LNCaP clone FGC (cell line): ENCODE measurements at regions not wholly inside any gene's neighbourhood (a gene's known extent, or its start where the extent isn't known, plus 50 kb on each side); places are given as distances from the start of the nearest gene placed in this dataset.

ENCODE experiments used
- DNase-seq: peaks from one replicate; pipeline ENCODE4 v3.0.0-alpha.2; 2011; ENCODE audit warnings: low read depth
- H3K4me3 ChIP-seq: 2 replicates; pipeline ENCODE4 v1.5.1; 2011; ENCODE audit warnings: mild to moderate bottlenecking, low read depth, low read length, control low read depth
- CTCF ChIP-seq: IDR thresholded peaks from 2 replicates; pipeline ENCODE4 v1.5.1; 2012; ENCODE audit warnings: mild to moderate bottlenecking; ENCODE audit not compliant: control insufficient read depth, insufficient read depth; ENCODE audit errors: extremely low read depth

DNA sequence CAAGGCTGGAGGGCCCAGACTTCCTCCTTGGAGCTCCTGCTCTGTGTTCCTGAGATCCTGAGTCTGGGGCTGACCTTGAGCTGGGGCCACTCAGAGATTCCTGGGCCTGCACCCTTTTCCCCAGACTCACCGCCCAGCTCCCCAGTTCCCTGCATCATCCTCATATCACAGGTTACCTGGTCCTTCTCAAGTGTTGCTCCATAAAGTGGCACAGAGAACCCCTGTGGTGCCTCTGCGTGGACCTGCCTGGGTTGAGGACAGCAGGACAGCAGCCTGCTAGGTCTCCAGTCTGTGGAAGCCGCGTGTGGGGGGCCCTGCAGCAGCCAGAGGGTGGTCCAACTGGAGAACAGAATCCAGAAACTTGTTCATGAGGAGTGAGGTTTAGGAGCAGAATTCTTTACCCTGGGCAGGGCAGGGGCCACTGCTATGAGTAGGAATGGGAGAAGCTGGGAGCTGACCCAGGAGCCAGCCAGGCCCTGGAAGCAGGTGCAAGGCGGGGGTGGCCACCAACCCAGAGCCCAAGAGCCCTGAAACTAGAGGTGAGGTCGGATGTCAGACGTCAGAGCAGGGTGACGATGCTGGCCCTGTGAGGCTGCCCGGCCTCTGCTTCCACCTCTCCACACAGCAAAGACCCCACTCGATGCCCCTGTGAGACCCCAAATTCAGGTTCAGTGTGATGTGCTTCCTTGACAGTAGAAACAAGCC lies 299.4 kb downstream of the TCERG1L start:
- no peak overlapping the region for H3K4me3 ChIP-seq
- no peak for TF ChIP-seq CTCF
- DNase-seq, result no peak

- H3K4me3 ChIP-seq, result no peak overlapping the region
- TF ChIP-seq CTCF, result no peak
- DNase-seq, result no peak
Observed at GRCh38 chr10:131012641-131012985, 298.9 kb downstream of the TCERG1L start.

GRCh38 chr10:131013281-131013912 lies 298.1 kb downstream of the TCERG1L start:
- no peak overlapping the region for H3K4me3 ChIP-seq
- DNase-seq, result no peak
- no peak for TF ChIP-seq CTCF

- no peak for TF ChIP-seq CTCF
- no peak overlapping the region for H3K4me3 ChIP-seq
- no peak for DNase-seq
Observed at GRCh38 chr10:131014271-131014670, 297.2 kb downstream of the TCERG1L start.

DNA sequence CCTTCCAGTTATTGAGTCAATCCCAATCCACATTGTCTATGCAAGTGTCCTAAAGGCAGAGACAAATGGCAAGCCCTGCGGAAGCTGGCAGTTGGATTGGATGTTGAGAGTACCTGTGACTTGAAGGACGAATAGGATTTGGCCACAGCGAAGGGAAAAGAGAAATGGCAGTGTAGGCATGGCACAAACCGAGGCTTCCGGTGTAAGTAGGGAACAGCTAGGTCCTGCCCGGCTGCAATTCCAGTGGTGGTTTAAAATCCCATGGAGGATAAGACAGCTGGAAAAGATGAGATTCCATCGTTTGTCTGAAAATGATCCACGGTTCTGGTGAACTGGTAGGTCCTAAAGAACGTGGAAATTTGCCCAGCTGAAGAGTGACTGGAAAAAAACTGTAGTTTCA lies 296.2 kb downstream of the TCERG1L start:
- no peak overlapping the region for H3K4me3 ChIP-seq
- TF ChIP-seq CTCF, result no peak
- no peak for DNase-seq

DNA sequence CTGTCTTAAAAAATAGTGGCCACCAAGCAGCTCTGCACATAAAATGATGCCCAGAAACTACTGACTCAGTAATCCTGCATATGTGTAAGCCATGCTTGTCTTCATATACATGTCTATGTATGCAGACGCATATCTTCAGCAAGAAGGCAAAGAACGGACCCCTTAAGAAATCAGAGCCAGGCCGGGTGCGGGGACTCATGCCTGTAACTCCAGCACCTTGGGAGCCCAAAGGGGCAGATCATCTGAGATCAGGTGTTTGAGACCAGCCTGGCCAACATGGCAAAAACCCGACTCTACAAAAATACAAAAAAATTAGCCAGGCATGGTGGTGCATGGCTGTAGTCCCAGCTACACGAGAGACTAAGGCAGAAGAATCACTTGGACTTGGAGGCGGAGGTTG lies 295.0 kb downstream of the TCERG1L start:
- TF ChIP-seq CTCF, result no peak
- DNase-seq, result no peak
- H3K4me3 ChIP-seq, result no peak overlapping the region
